ENCODE measurements at regions not wholly inside any gene's neighbourhood (a gene's known extent, or its start where the extent isn't known, plus 50 kb on each side); places are given as distances from the start of the nearest gene placed in this dataset.

DNA sequence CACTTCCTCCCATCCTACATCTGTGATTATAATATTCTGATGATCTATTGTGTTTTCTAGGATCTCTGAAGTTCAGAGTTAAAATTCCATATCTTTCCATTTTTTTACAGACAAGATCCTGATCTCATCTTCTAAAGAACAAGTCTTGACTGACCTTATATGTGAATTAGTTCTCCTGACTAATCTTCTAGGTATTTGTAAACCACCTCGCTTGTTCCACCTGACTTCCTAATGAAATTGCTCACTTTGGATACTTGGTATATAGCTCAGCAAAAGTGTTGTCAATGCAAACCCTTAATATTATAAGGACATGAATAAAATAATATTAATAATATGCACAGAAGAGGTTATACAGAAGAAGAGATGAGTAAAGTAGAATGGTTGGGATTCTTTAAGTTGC lies 68.2 kb upstream of the NR4A3 start:
- DNase-seq (ENCODE audit: low read depth): no peak

DNA sequence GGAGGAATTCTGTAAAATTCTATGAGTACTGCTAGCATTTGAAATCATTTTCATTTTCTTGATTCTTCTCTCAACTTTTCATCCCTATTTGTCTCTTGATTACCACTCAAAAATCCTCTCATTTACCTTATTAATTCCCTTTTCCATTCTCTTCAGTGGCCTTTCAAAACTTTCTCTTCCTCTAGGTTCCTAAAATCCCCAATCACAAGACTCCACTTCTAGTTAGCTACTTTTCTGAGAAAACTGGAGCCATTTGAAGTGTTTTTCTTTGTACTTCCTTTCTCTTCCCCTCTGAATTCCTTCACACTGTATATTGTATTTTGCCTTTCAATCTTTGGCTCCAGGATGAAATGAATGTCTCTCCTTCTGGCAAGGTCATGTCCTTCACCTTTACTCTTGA lies 61.3 kb upstream of the NR4A3 start:
- DNase-seq (ENCODE audit: low read depth): no peak

DNA sequence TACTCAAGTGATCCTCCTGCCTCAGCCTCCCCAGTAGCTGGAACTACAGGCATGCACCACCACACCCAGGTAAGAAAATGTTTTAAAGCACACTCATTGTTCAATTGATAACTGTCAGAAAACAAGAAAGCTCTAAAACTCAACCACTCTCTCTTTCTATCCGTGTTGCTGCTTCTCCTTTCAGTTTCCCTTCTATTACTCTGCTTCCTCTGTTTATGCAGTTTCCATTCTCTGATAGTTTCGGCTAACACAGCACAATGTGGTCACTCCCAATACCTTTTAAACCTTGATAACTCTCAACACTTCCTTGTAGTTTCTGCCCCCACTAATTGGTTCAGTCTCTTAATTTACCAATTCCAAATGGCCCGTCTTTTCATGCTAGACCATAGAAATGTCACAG lies 59.2 kb upstream of the NR4A3 start:
- no peak for DNase-seq (ENCODE audit: low read depth)
